Stomach smooth muscle (tissue), 2 donors: ENCODE measurements at regions not wholly inside any gene's neighbourhood (a gene's known extent, or its start where the extent isn't known, plus 50 kb on each side); places are given as distances from the start of the nearest gene placed in this dataset.

Experiments used
- H3K27ac ChIP-seq: one replicate; pipeline ENCODE4 v1.7.0; 2013; ENCODE audit warnings: mild to moderate bottlenecking, low read length, inconsistent platforms
- H3K27me3 ChIP-seq, 2 donors: one replicate each; pipeline ENCODE4 v1.7.0; 2013; ENCODE audit warnings: low read length in 2 of 2; ENCODE audit not compliant: insufficient read depth in 2 of 2, control insufficient read depth in 1 of 2
- H3K36me3 ChIP-seq, 2 donors: one replicate each; pipeline ENCODE4 v1.7.0; 2013; ENCODE audit warnings: low read length in 2 of 2; ENCODE audit not compliant: control insufficient read depth in 2 of 2, insufficient read depth in 2 of 2
- H3K4me1 ChIP-seq: one replicate; pipeline ENCODE4 v1.7.0; 2013; ENCODE audit warnings: low read length; ENCODE audit not compliant: control insufficient read depth, insufficient read depth
- H3K4me3 ChIP-seq, 2 donors: one replicate each; pipeline ENCODE4 v1.7.0; 2013; ENCODE audit warnings: low read length in 2 of 2
- H3K9ac ChIP-seq, 2 donors: one replicate each; pipeline ENCODE4 v1.7.0; 2013; ENCODE audit warnings: low read length in 2 of 2, mild to moderate bottlenecking in 1 of 2
- H3K9me3 ChIP-seq, 2 donors: one replicate each; pipeline ENCODE4 v1.7.0; 2013; ENCODE audit warnings: low read length in 2 of 2; ENCODE audit not compliant: control insufficient read depth in 2 of 2
- donor health status: healthy.
- donor health status: Pancreatic carcinoma.

DNA sequence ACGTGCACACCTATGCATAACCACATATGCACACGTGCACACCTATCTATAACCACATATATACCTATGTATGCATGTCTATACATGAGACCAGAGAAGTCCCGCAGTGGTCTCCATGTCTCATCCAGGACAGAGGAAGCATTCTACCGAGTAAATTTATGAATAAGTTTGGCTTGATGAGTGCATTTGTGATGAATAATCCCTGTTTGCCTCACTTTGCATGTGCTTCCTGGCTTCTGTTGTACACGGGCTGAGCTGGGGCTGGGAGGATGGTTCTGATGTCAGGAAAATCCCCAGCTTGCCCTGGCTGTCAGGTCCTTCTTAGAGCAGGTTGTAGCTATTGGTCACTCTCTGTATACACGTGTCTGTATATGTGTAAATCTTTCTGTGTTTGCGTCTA is 157.6 kb upstream of the RPS6KA2 start:
- no peaks in the 10 kb centered on the region for H3K27me3 ChIP-seq
- H3K4me3 ChIP-seq, result no peak overlapping the region
- no peaks in the 10 kb centered on the region for H3K9me3 ChIP-seq
- no peaks in the 10 kb centered on the region for H3K36me3 ChIP-seq
- H3K4me1 ChIP-seq, result no peaks in the 10 kb centered on the region
- no peak overlapping the region for H3K9ac ChIP-seq
- no peak overlapping the region for H3K27ac ChIP-seq

DNA sequence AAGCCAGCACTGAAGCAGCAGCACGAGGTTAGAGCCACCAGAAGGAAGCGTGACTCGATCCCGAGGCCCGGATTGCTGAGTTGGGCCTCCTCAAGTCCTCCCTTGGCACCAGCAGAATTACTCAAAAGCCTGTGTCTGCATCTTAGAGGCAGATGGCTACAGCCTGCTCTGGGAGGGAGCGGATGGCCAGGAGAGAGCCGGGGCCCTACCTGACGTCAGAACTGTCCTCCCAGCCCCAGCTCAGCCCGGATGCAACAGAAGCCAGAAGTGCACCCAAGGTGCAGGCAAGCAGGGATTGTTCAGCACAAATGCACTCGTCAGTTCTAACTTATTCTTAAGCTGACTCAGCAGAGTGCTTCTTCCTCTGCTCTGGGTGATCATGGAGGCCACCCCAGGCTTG is 155.5 kb upstream of the RPS6KA2 start:
- Histone ChIP-seq H3K36me3 (no peaks in the 10 kb centered on the region), H3K4me3 (no peak overlapping the region), H3K4me1 (no peaks in the 10 kb centered on the region), H3K9ac (no peak overlapping the region), H3K27me3 (no peaks in the 10 kb centered on the region), H3K27ac (no peak overlapping the region), H3K9me3 (no peaks in the 10 kb centered on the region)

DNA sequence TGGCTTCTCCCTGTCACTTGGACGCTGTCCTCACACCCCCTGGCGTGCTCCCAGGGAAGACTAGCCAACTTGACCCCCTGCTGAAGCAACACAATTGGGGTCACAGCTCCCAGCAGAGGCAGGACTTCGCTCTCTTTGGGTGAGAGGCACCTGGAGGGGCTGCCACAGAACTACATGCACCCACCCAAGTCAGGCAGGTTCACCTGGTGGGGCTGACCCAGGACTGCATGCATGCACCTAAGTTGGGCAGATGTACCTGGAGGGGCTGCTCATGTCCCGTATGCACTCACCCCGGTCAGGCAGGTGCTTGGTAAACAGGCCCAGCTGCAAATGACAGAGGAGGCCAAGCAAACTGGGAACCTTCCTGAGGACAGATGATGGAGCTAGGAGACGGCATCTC is 154.3 kb upstream of the RPS6KA2 start:
- Histone ChIP-seq H3K27ac (no peak overlapping the region), H3K36me3 (no peaks in the 10 kb centered on the region), H3K27me3 (no peaks in the 10 kb centered on the region)

DNA sequence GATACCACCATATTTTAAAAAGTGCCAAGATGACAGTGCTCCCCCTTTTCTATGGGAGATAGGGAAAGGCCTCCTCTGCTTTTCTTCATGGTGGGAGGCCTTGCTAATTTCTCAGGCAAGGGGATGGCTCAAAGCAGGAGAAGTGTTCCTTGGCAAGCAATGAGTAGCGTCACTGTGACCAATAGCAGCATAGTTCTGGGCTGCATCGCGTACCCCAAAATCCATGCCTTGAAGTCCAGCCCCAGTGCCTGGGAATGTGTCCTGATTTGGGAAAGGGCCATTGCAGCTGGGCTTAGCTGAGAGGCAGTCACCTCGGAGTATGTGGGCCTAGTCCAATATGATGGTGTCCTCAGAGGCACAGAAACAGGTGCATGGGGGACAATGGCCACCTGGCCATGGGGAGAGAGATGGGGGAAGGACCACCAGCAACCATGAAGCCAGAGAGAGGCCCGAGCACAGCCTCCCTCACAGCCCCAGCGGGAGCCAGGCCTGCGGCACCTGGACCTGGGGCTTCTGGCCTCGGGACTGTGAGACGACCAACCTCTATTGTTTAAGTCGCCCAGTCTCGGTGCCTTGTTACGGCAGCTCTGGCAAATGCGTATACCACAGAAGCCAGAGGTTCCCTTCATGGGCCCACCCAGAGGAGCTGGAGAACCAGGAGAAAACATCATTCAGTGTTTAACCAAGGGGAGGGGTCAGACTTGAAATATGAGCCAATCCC is 153.1 kb upstream of the RPS6KA2 start:
- Histone ChIP-seq H3K4me1 (no peaks in the 10 kb centered on the region), H3K27ac (no peak overlapping the region), H3K9me3 (no peaks in the 10 kb centered on the region), H3K9ac (no peak overlapping the region), H3K36me3 (no peaks in the 10 kb centered on the region), H3K4me3 (no peak overlapping the region), H3K27me3 (no peaks in the 10 kb centered on the region)

More for the DNA sequence above, 154.3 kb upstream of the RPS6KA2 start:
- Histone ChIP-seq H3K9me3 (no peaks in the 10 kb centered on the region), H3K4me1 (no peaks in the 10 kb centered on the region), H3K4me3 (no peak overlapping the region), H3K9ac (no peak overlapping the region)

DNA sequence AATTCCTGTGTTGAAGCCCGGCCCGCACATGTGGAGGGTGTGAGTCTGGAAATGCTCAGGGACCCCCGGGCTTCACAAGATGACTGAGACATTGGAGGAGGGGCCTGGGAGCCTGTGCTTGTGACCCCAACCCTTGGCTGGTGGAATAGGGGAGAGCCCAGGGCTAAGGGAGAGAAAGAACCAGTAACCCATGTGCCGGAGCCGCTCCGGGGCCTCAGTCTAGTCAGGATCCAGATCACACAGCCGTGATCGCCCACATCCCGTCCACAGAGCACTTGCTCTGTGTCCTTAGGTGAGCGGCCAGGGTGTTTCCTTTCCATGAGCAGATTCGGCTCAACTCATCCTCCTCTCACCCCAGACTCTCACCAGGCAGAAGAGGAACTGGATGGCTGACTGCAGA is 152.3 kb upstream of the RPS6KA2 start:
- H3K9ac ChIP-seq, result no peak overlapping the region
- no peak overlapping the region for H3K27ac ChIP-seq
- no peaks in the 10 kb centered on the region for H3K9me3 ChIP-seq
- no peaks in the 10 kb centered on the region for H3K36me3 ChIP-seq
- H3K27me3 ChIP-seq, result no peaks in the 10 kb centered on the region
- no peaks in the 10 kb centered on the region for H3K4me1 ChIP-seq
- no peak overlapping the region for H3K4me3 ChIP-seq

DNA sequence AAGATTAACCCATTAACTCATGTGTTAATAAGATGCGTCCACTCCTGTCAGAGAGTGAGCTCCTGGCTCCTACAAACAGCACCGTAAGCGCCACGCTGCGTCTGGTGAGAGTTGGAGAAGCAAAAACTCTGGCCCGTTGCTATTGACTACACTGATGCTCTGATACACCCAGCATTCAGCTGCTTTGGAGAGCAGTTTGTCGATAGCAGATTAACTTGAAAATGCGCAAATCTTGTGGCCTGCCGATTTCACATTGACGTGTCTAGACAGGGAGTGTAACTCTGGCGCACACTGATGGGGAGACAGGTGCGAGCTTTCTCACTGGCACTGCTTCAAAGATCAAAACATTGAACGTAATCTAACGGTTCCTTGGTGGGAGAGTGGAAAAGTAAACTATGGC is 151.7 kb upstream of the RPS6KA2 start:
- H3K9me3 ChIP-seq, result no peaks in the 10 kb centered on the region
- H3K27ac ChIP-seq, result no peak overlapping the region
- no peaks in the 10 kb centered on the region for H3K27me3 ChIP-seq
- no peak overlapping the region for H3K9ac ChIP-seq
- H3K36me3 ChIP-seq, result no peaks in the 10 kb centered on the region
- no peak overlapping the region for H3K4me3 ChIP-seq
- H3K4me1 ChIP-seq, result no peaks in the 10 kb centered on the region

DNA sequence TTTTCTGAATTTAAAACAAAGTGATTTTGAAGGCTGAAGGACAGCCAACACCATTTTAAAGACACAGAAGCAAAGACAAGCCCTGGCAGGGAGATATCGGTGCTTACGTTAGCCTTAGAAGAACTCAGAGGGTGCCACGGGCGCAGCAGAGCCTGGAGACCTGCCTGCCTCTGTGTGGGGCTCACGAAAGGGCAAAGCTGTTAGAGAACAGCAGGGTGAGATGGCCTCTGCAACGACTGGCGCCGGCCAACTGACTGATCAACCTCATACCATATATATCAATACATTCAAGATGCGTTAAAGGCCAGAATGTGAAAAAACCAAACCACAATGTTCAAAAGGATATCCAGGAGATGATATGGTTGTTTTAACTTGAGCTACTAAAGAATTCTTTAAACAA is 151.0 kb upstream of the RPS6KA2 start:
- no peaks in the 10 kb centered on the region for H3K4me1 ChIP-seq
- H3K27me3 ChIP-seq, result no peaks in the 10 kb centered on the region
- H3K27ac ChIP-seq, result no peak overlapping the region
- H3K36me3 ChIP-seq, result no peaks in the 10 kb centered on the region
- H3K9me3 ChIP-seq, result no peaks in the 10 kb centered on the region
- H3K4me3 ChIP-seq, result no peak overlapping the region
- H3K9ac ChIP-seq, result no peak overlapping the region

DNA sequence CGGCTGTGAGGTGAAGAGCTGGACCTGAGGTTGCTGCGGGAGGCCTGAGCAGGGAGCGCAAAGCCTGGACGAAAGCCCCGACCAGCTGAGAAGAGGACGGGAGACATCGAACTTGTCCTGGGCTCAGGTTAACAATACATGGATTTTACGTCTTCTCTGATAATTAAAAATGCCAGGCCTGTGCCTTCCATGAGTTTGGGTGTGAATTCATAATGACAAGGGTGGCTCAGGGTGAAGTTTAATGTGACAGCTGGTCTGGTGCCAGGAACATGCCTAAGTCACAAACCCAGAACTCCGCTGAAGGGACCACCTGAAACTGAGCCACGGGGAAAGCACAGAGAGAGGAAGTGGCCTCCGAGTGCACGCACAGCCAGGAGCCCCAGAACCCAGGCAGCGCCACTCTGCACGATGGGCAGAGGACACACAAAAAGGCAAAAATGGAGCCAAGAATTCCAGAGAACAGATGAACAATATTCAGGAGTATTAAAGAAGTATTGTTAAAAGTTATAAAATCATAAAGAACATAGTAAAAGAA is 150.1 kb upstream of the RPS6KA2 start:
- no peak overlapping the region for H3K27ac ChIP-seq
- H3K4me1 ChIP-seq, result no peaks in the 10 kb centered on the region
- no peak overlapping the region for H3K4me3 ChIP-seq
- no peaks in the 10 kb centered on the region for H3K27me3 ChIP-seq
- no peak overlapping the region for H3K9ac ChIP-seq
- H3K9me3 ChIP-seq, result no peaks in the 10 kb centered on the region
- no peaks in the 10 kb centered on the region for H3K36me3 ChIP-seq

DNA sequence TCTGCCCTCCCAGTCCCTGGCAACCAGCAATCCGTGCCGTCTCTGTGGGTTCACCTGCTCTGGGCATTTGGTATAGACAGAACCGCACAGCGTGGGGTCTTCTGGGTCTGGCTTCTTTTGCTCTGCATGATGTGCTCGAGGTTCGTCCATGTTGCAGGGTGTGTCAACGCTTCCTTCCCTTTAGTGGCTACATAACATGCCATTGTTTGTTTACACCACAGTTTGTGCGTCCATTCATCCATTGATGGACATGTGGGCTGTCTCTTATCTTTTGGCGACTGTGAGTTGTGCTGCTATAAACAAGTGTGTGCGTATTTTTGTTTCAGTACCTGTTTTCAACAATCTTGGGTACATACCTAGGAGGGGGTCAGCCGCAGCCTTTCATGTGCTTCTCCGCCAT is 149.5 kb upstream of the RPS6KA2 start:
- Histone ChIP-seq H3K4me1 (no peaks in the 10 kb centered on the region), H3K27me3 (no peaks in the 10 kb centered on the region), H3K4me3 (no peak overlapping the region), H3K36me3 (no peaks in the 10 kb centered on the region), H3K9ac (no peak overlapping the region), H3K9me3 (no peaks in the 10 kb centered on the region), H3K27ac (no peak overlapping the region)

DNA sequence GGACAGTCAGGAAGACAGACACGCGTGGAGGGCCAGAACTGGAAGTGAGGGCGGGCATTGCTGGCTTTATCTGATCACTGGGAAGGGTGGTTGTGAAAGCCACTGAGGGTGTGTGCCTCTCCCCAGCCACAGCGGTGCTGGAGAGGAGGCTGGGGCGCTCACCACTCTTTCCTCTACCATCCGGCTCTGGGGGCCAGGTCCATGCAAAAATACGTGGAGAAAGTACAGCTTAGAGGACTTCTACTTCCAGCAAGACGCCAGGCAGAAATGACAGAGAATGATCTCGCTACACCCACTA is 148.8 kb upstream of the RPS6KA2 start:
- Histone ChIP-seq H3K4me3 (no peak overlapping the region), H3K27ac (no peak overlapping the region), H3K27me3 (no peaks in the 10 kb centered on the region), H3K9me3 (no peaks in the 10 kb centered on the region), H3K4me1 (no peaks in the 10 kb centered on the region), H3K36me3 (no peaks in the 10 kb centered on the region), H3K9ac (no peak overlapping the region)

DNA sequence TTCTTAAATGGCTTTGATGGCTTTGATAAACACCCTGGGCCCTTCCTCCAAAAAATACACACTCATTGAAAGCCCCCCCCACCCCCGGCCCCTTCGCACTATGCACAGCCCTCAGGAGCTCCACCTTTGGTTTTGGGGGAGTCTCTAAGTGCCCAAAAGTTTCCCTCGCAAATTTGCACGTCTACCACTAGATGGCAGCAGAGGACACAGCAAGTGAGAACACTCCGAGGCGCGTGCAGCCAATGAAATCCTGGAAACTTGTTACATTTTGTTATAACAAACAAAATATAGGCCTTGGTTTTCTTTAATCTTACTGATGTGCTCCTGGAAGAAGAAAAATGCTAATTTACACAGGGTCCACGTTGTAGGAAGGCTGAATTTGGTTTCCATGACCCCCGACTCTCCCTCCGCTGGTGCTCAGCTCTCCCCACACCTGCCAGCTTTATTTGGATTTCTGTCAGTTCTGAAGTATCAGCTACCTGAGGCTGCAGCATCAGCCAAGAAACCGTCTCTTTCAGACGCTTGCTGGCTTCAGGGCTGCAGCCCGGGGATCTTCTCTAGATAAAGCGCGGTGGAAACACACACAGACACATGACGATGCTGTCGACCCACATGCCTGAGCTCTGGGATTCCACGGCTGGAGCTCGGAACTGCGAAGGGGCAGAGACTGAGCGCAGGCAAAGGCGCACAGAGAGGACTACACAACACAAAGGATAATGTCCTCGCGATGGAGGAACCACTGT is 148.3 kb upstream of the RPS6KA2 start:
- no peak overlapping the region for H3K9ac ChIP-seq
- no peak overlapping the region for H3K4me3 ChIP-seq
- H3K9me3 ChIP-seq, result no peaks in the 10 kb centered on the region
- H3K27me3 ChIP-seq, result no peaks in the 10 kb centered on the region
- H3K4me1 ChIP-seq, result no peaks in the 10 kb centered on the region
- no peaks in the 10 kb centered on the region for H3K36me3 ChIP-seq
- H3K27ac ChIP-seq, result no peak overlapping the region
